ENCODE measurements at regions not wholly inside any gene's neighbourhood (a gene's known extent, or its start where the extent isn't known, plus 50 kb on each side); places are given as distances from the start of the nearest gene placed in this dataset.

DNA sequence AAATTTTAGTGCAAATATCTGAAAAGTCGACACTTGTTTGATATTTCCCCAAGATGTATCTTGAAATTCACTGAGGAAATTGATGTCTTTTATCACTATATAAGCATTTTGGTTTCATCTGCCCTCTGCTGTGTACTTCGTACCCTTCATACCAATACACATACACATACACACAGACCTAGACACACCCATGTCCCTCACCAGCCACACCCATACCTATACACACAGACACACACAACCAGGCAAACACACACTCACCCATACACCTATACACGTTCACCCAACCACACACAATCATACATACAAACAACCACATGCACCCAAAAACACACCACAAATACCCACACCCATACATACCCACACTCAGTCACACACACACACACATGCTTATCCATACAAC is 367.8 kb downstream of the HINT1 start:
- TF ChIP-seq, protein P1, sequence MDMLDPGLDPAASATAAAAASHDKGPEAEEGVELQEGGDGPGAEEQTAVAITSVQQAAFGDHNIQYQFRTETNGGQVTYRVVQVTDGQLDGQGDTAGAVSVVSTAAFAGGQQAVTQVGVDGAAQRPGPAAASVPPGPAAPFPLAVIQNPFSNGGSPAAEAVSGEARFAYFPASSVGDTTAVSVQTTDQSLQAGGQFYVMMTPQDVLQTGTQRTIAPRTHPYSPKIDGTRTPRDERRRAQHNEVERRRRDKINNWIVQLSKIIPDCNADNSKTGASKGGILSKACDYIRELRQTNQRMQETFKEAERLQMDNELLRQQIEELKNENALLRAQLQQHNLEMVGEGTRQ (IDR thresholded peaks at IDR 0.05; ENCODE audit: low read length), result no peak
- TF ChIP-seq HDAC2 (IDR thresholded peaks at IDR 0.05; ENCODE audit: borderline replicate concordance in 1 of 2, low read depth in 2 of 2, low read length in 2 of 2) (no peak), YY1 (IDR thresholded peaks at IDR 0.05; ENCODE audit: low read depth, low read length) (no peak)

Measured in H1 (cell line).